GM23338 (cell line): ENCODE measurements at regions not wholly inside any gene's neighbourhood (a gene's known extent, or its start where the extent isn't known, plus 50 kb on each side); places are given as distances from the start of the nearest gene placed in this dataset.

Experiments used
- EZH2 ChIP-seq: fragments of 200-600 bp; sonication (generic); IDR thresholded peaks from one replicate; pipeline ENCODE4 v1.8.0; 2017; ENCODE audit warnings: antibody characterized with exemption, mild to moderate bottlenecking, low read depth; ENCODE audit not compliant: unreplicated experiment
- EZH2phosphoT487 ChIP-seq: fragments of 200-600 bp; sonication (generic); IDR thresholded peaks from one replicate; pipeline ENCODE4 v1.8.1; 2018; ENCODE audit warnings: antibody characterized with exemption; ENCODE audit not compliant: unreplicated experiment
- JUNB ChIP-seq: IDR thresholded peaks from one replicate; pipeline ENCODE4 v1.6.1; 2016; ENCODE audit warnings: antibody characterized with exemption; ENCODE audit not compliant: unreplicated experiment
- POLR2AphosphoS5 ChIP-seq: IDR thresholded peaks from 2 replicates; pipeline ENCODE4 v1.6.1; 2016; ENCODE audit warnings: antibody characterized with exemption, low read depth
- REST ChIP-seq: IDR thresholded peaks from one replicate; pipeline ENCODE4 v1.6.1; 2018; ENCODE audit warnings: antibody characterized with exemption; ENCODE audit not compliant: unreplicated experiment
- TF ChIP-seq, protein P1 (sequence below), 2 experiments: fragments of 200-600 bp in 1 of 2; sonication (generic) in 1 of 2; conservative IDR thresholded peaks; 2 replicates each; pipeline versions ENCODE4 v1.5.1 to v1.6.1; 2016 to 2017; ENCODE audit warnings: antibody characterized with exemption in 2 of 2, low read depth in 2 of 2, mild to moderate bottlenecking in 2 of 2, moderate library complexity in 1 of 2

DNA sequence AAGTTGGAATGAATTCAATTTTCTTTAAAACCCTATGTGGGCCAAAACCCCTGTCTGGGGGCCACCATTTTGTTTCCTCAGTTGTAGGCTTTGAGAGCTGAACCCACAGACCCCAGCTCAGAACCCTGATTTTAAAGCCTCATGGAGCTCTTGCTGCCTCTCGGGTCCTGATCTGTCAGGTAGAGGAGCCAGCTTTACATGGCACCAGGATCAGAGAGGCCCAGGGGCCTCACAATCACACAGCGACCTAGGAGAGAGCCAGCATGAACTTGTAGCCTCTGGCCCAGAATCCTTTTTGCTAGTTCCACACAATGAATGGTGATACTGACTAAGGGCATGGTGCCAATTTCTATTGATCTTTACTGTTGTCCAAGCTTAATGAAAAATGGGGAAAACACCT lies 84.3 kb upstream of the SORCS3 start:
- TF ChIP-seq EZH2 (no peak), POLR2AphosphoS5 (no peak), JUNB (no peak), REST (no peak), EZH2phosphoT487 (no peak)
- TF ChIP-seq, protein P1, sequence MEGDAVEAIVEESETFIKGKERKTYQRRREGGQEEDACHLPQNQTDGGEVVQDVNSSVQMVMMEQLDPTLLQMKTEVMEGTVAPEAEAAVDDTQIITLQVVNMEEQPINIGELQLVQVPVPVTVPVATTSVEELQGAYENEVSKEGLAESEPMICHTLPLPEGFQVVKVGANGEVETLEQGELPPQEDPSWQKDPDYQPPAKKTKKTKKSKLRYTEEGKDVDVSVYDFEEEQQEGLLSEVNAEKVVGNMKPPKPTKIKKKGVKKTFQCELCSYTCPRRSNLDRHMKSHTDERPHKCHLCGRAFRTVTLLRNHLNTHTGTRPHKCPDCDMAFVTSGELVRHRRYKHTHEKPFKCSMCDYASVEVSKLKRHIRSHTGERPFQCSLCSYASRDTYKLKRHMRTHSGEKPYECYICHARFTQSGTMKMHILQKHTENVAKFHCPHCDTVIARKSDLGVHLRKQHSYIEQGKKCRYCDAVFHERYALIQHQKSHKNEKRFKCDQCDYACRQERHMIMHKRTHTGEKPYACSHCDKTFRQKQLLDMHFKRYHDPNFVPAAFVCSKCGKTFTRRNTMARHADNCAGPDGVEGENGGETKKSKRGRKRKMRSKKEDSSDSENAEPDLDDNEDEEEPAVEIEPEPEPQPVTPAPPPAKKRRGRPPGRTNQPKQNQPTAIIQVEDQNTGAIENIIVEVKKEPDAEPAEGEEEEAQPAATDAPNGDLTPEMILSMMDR (conservative IDR thresholded peaks at IDR 0.05; ENCODE audit: low read depth in 2 of 2), result no peak
